Fibroblast of lung (primary cell): ENCODE measurements at regions not wholly inside any gene's neighbourhood (a gene's known extent, or its start where the extent isn't known, plus 50 kb on each side); places are given as distances from the start of the nearest gene placed in this dataset.

Source experiments
- DNase-seq, 2 donors: peaks; one replicate each; pipeline versions ENCODE4 v3.0.0 to v3.0.0-alpha.2; 2010; ENCODE audit warnings: low read depth in 2 of 2
- H2AFZ ChIP-seq: 2 replicates; pipeline ENCODE4 v1.5.1; 2012; ENCODE audit warnings: low read length, control low read depth, inconsistent platforms
- H3K27ac ChIP-seq: 2 replicates; pipeline ENCODE4 v1.5.1; 2011; ENCODE audit warnings: low read length, control low read depth; ENCODE audit not compliant: insufficient read depth
- H3K27me3 ChIP-seq: 2 replicates; pipeline ENCODE4 v1.5.1; 2011; ENCODE audit warnings: mild to moderate bottlenecking, low read length; ENCODE audit not compliant: control insufficient read depth, insufficient read depth
- H3K36me3 ChIP-seq: 2 replicates; pipeline ENCODE4 v1.5.1; 2011; ENCODE audit warnings: low read length; ENCODE audit not compliant: control insufficient read depth, insufficient read depth
- H3K4me1 ChIP-seq: 2 replicates; pipeline ENCODE4 v1.5.1; 2011; ENCODE audit warnings: low read length; ENCODE audit not compliant: control insufficient read depth, insufficient read depth; ENCODE audit errors: extremely low read depth
- H3K4me2 ChIP-seq: 2 replicates; pipeline ENCODE4 v1.5.1; 2011; ENCODE audit warnings: low read length, control low read depth; ENCODE audit not compliant: insufficient read depth; ENCODE audit errors: extremely low read depth
- H3K4me3 ChIP-seq, 4 experiments: fragments of 200-600 bp in 1 of 4; sonication (generic) in 1 of 4; replicated peaks in 1 of 4; 2 replicates each; pipeline ENCODE4 v1.5.1; 2011 to 2016; ENCODE audit warnings: low read length in 4 of 4, low read depth in 3 of 4, mild to moderate bottlenecking in 3 of 4, control low read depth in 2 of 4, inconsistent platforms in 1 of 4, mixed read lengths in 1 of 4; ENCODE audit not compliant: insufficient read depth in 1 of 4; ENCODE audit errors: control extremely low read depth in 1 of 4
- H3K79me2 ChIP-seq: 2 replicates; pipeline ENCODE4 v1.5.1; 2012; ENCODE audit warnings: mild to moderate bottlenecking, low read length, inconsistent platforms; ENCODE audit not compliant: control insufficient read depth, insufficient read depth
- H3K9ac ChIP-seq: 2 replicates; pipeline ENCODE4 v1.5.1; 2011; ENCODE audit warnings: mild to moderate bottlenecking, low read length, control low read depth; ENCODE audit not compliant: insufficient read depth
- H3K9me3 ChIP-seq: 2 replicates; pipeline ENCODE4 v1.5.1; 2012; ENCODE audit warnings: low read depth, low read length; ENCODE audit not compliant: control insufficient read depth, insufficient read depth
- H4K20me1 ChIP-seq: 2 replicates; pipeline ENCODE4 v1.5.1; 2011; ENCODE audit warnings: low read length; ENCODE audit not compliant: control insufficient read depth, insufficient read depth; ENCODE audit errors: extremely low read depth
- CTCF ChIP-seq, 2 donors: IDR thresholded peaks in 1 of 2; conservative IDR thresholded peaks in 1 of 2; 1 replicate in 1 of 2; 2 replicates in 1 of 2; pipeline ENCODE4 v1.5.1; 2011 to 2012; ENCODE audit warnings: low read length in 2 of 2, control low read depth in 1 of 2, inconsistent platforms in 1 of 2, low read depth in 1 of 2, mild to moderate bottlenecking in 1 of 2
- EZH2 ChIP-seq: IDR thresholded peaks from 2 replicates; pipeline ENCODE4 v1.5.1; 2012; ENCODE audit warnings: low read length, control low read depth, mild to moderate bottlenecking; ENCODE audit errors: missing control alignments

- H3K4me2 ChIP-seq: no peak overlapping the region
- no peaks in the 10 kb centered on the region for H3K4me1 ChIP-seq
- H3K79me2 ChIP-seq: no peaks in the 10 kb centered on the region
- H3K9me3 ChIP-seq: no peaks in the 10 kb centered on the region
- no peak overlapping the region for H2AFZ ChIP-seq
- H3K9ac ChIP-seq: no peak overlapping the region
- no peak for DNase-seq
- H4K20me1 ChIP-seq: no peaks in the 10 kb centered on the region
- H3K27ac ChIP-seq: no peak overlapping the region
- H3K27me3 ChIP-seq: no peaks in the 10 kb centered on the region
- no peak for TF ChIP-seq EZH2
- no peak for TF ChIP-seq CTCF (conservative IDR thresholded peaks at IDR 0.05 in 1 of 2, IDR thresholded peaks at IDR 0.05 in 1 of 2; ENCODE audit: low read depth in 1 of 2, low read length in 2 of 2)
- no peaks in the 10 kb centered on the region for H3K36me3 ChIP-seq
- no peak overlapping the region for H3K4me3 ChIP-seq
Observed at GRCh38 chr1:30452925-30453324, 270.5 kb downstream of the MATN1 start.

- Histone ChIP-seq H4K20me1 (no peaks in the 10 kb centered on the region), H3K27me3 (no peaks in the 10 kb centered on the region), H3K4me3 (no peak overlapping the region), H3K79me2 (no peaks in the 10 kb centered on the region), H3K9me3 (no peaks in the 10 kb centered on the region), H3K4me2 (no peak overlapping the region), H3K27ac (no peak overlapping the region), H3K36me3 (no peaks in the 10 kb centered on the region), H3K4me1 (no peaks in the 10 kb centered on the region), H3K9ac (no peak overlapping the region), H2AFZ (no peak overlapping the region)
- no peak for TF ChIP-seq CTCF (conservative IDR thresholded peaks at IDR 0.05 in 1 of 2, IDR thresholded peaks at IDR 0.05 in 1 of 2; ENCODE audit: low read depth in 1 of 2, low read length in 2 of 2)
- TF ChIP-seq EZH2: no peak
- no peak for DNase-seq
Observed at GRCh38 chr1:30452170-30452569, 271.2 kb downstream of the MATN1 start.

- no peaks in the 10 kb centered on the region for H3K4me1 ChIP-seq
- H3K27ac ChIP-seq: no peak overlapping the region
- H3K36me3 ChIP-seq: no peaks in the 10 kb centered on the region
- no peak overlapping the region for H3K4me2 ChIP-seq
- H3K9ac ChIP-seq: no peak overlapping the region
- DNase-seq: no peak
- TF ChIP-seq EZH2 (no peak), CTCF (conservative IDR thresholded peaks at IDR 0.05 in 1 of 2, IDR thresholded peaks at IDR 0.05 in 1 of 2; ENCODE audit: low read depth in 1 of 2, low read length in 2 of 2) (no peak)
- no peaks in the 10 kb centered on the region for H3K9me3 ChIP-seq
- H3K79me2 ChIP-seq: no peaks in the 10 kb centered on the region
- H4K20me1 ChIP-seq: no peaks in the 10 kb centered on the region
- no peak overlapping the region for H3K4me3 ChIP-seq
- H2AFZ ChIP-seq: no peak overlapping the region
- no peaks in the 10 kb centered on the region for H3K27me3 ChIP-seq
Observed at GRCh38 chr1:30451532-30452125, 271.8 kb downstream of the MATN1 start.
